HG03432 (cell line): ENCODE measurements at regions not wholly inside any gene's neighbourhood (a gene's known extent, or its start where the extent isn't known, plus 50 kb on each side); places are given as distances from the start of the nearest gene placed in this dataset.

Source experiments
- ATAC-seq: cut with Tn5 transposase; IDR thresholded peaks from one replicate; pipeline ENCODE4 v1.9.1; 2021; ENCODE audit warnings: mild to moderate bottlenecking, moderate library complexity; ENCODE audit not compliant: unreplicated experiment

GRCh38 chr7:156194813-156195212 lies 382.6 kb upstream of the SHH start:
- ATAC-seq = no peak

- ATAC-seq = no peak
These were observed 380.7 kb upstream of the SHH start for GRCh38 chr7:156192921-156193320.

- ATAC-seq = no peak
These were observed 378.8 kb upstream of the SHH start for GRCh38 chr7:156191090-156191489.

GRCh38 chr7:156185076-156185475 lies 372.8 kb upstream of the SHH start:
- ATAC-seq = no peak

- no peak for ATAC-seq
These were observed 371.9 kb upstream of the SHH start for GRCh38 chr7:156184164-156184563.

- ATAC-seq = no peak
These were observed 368.4 kb upstream of the SHH start for GRCh38 chr7:156180451-156181229.

- ATAC-seq = no peak
These were observed 367.7 kb upstream of the SHH start for GRCh38 chr7:156179872-156180390.

- no peak for ATAC-seq
These were observed 366.6 kb upstream of the SHH start for GRCh38 chr7:156178857-156179256.

- no peak for ATAC-seq
These were observed 366.0 kb upstream of the SHH start for GRCh38 chr7:156178214-156178613.

- ATAC-seq = no peak
These were observed 365.3 kb upstream of the SHH start for GRCh38 chr7:156177422-156178055.

GRCh38 chr7:156176039-156176438 lies 363.8 kb upstream of the SHH start:
- no peak for ATAC-seq

- ATAC-seq = no peak
These were observed 362.7 kb upstream of the SHH start for GRCh38 chr7:156175003-156175402.

- no peak for ATAC-seq
These were observed 362.2 kb upstream of the SHH start for GRCh38 chr7:156174428-156174827.

- no peak for ATAC-seq
These were observed 361.6 kb upstream of the SHH start for GRCh38 chr7:156173748-156174353.

GRCh38 chr7:156173346-156173745 lies 361.1 kb upstream of the SHH start:
- ATAC-seq = no peak

GRCh38 chr7:156172638-156173037 lies 360.4 kb upstream of the SHH start:
- no peak for ATAC-seq

GRCh38 chr7:156169474-156170370 lies 357.5 kb upstream of the SHH start:
- ATAC-seq = no peak

- ATAC-seq = no peak
These were observed 356.2 kb upstream of the SHH start for GRCh38 chr7:156168434-156168833.

GRCh38 chr7:156167987-156168386 lies 355.7 kb upstream of the SHH start:
- ATAC-seq = no peak

- ATAC-seq = no peak
These were observed 355.1 kb upstream of the SHH start for GRCh38 chr7:156167417-156167807.
